HG02759 (cell line): ENCODE measurements at regions not wholly inside any gene's neighbourhood (a gene's known extent, or its start where the extent isn't known, plus 50 kb on each side); places are given as distances from the start of the nearest gene placed in this dataset.
A peak's percentile ranks its signal among the peaks of the same experiment; 100 is the strongest.

Experiments
- ATAC-seq: cut with Tn5 transposase; IDR thresholded peaks from one replicate; pipeline ENCODE4 v1.9.1; 2021; ENCODE audit warnings: mild to moderate bottlenecking, moderate library complexity; ENCODE audit not compliant: unreplicated experiment

- no peak for ATAC-seq
These were observed 751.5 kb downstream of the EPHA7 start for GRCh38 chr6:92667843-92668242.

- no peak for ATAC-seq
These were observed 770.8 kb downstream of the EPHA7 start for GRCh38 chr6:92648364-92649086.

GRCh38 chr6:92647630-92648029, 771.7 kb downstream of the EPHA7 start:
- ATAC-seq = no peak

- peak; percentile 54 for ATAC-seq
These were observed 775.1 kb downstream of the EPHA7 start for GRCh38 chr6:92644104-92644791.

GRCh38 chr6:92635553-92636153, 783.7 kb downstream of the EPHA7 start:
- no peak for ATAC-seq

- no peak for ATAC-seq
These were observed 784.8 kb downstream of the EPHA7 start for GRCh38 chr6:92634561-92634960.

- no peak for ATAC-seq
These were observed 795.9 kb downstream of the EPHA7 start for GRCh38 chr6:92623431-92623830.

- ATAC-seq = no peak
These were observed 801.6 kb downstream of the EPHA7 start for GRCh38 chr6:92617721-92618120.

GRCh38 chr6:92608751-92609150, 810.6 kb downstream of the EPHA7 start:
- no peak for ATAC-seq

GRCh38 chr6:92593201-92593600, 826.2 kb downstream of the EPHA7 start:
- no peak for ATAC-seq

GRCh38 chr6:92589996-92590395, 829.4 kb downstream of the EPHA7 start:
- ATAC-seq = no peak

- ATAC-seq = no peak
These were observed 831.2 kb downstream of the EPHA7 start for GRCh38 chr6:92588148-92588547.

GRCh38 chr6:92587525-92587924, 831.8 kb downstream of the EPHA7 start:
- no peak for ATAC-seq

- no peak for ATAC-seq
These were observed 833.0 kb downstream of the EPHA7 start for GRCh38 chr6:92586236-92586977.

- no peak for ATAC-seq
These were observed 837.1 kb downstream of the EPHA7 start for GRCh38 chr6:92582211-92582610.

GRCh38 chr6:92577077-92577719, 842.2 kb downstream of the EPHA7 start:
- ATAC-seq = no peak

GRCh38 chr6:92568541-92568940, 850.8 kb downstream of the EPHA7 start:
- ATAC-seq = no peak

- ATAC-seq = no peak
These were observed 852.7 kb downstream of the EPHA7 start for GRCh38 chr6:92566632-92567031.

- no peak for ATAC-seq
These were observed 855.0 kb downstream of the EPHA7 start for GRCh38 chr6:92564376-92564775.

- ATAC-seq = no peak
These were observed 859.7 kb downstream of the EPHA7 start for GRCh38 chr6:92559611-92560010.

- ATAC-seq = no peak
These were observed 860.4 kb downstream of the EPHA7 start for GRCh38 chr6:92559003-92559402.
